Panc1 (cell line): ENCODE measurements at regions not wholly inside any gene's neighbourhood (a gene's known extent, or its start where the extent isn't known, plus 50 kb on each side); places are given as distances from the start of the nearest gene placed in this dataset.

Experiments
- ATAC-seq: fragments of 200-7000 bp; cut with Tn5 transposase; 2 replicates; pipeline ENCODE4 v1.9.1; 2020; ENCODE audit warnings: mild to moderate bottlenecking, moderate library complexity
- BruUV-seq: library from RNA; stranded (reverse); fragments of 400-500 nt; replicated peaks from 2 replicates; lab custom pipeline; 2021; lab: Mats Ljungman, UMichigan
- CTCF ChIA-PET: fragments of 300-600 bp; sonication (Branson Sonifier 250); formaldehyde crosslinking; loops from one replicate; lab custom pipeline; 2022; ENCODE audit warnings: antibody characterized with exemption; lab: Charles Lee
- POLR2A ChIA-PET: fragments of 300-600 bp; sonication (Branson Sonifier 250); formaldehyde crosslinking; loops from one replicate; lab custom pipeline; 2022; ENCODE audit warnings: antibody characterized with exemption; lab: Charles Lee
- DNase-seq: peaks from one replicate; pipeline ENCODE4 v3.0.0-alpha.2; 2010; ENCODE audit warnings: low read depth, low spot score
- H3K27ac ChIP-seq: 2 replicates; pipeline ENCODE4 v1.5.1; 2011; ENCODE audit warnings: mild to moderate bottlenecking, low read length, inconsistent platforms
- H3K27me3 ChIP-seq: fragments of 200-500 bp; sonication (Bioruptor generic); 2 replicates; pipeline ENCODE4 v1.6.0; 2014; ENCODE audit warnings: low read length, inconsistent platforms; ENCODE audit not compliant: control insufficient read depth, insufficient read depth
- H3K36me3 ChIP-seq: fragments of 200-500 bp; sonication (Bioruptor generic); 2 replicates; pipeline ENCODE4 v1.5.1; 2014; ENCODE audit warnings: inconsistent platforms, mild to moderate bottlenecking, low read length, moderate library complexity; ENCODE audit not compliant: control insufficient read depth, insufficient read depth
- H3K4me1 ChIP-seq: 2 replicates; pipeline ENCODE4 v1.5.1; 2011; ENCODE audit warnings: inconsistent platforms, mild to moderate bottlenecking, low read length, moderate library complexity; ENCODE audit not compliant: control insufficient read depth, insufficient read depth
- H3K4me3 ChIP-seq, 2 experiments: 2 replicates each; pipeline ENCODE4 v1.5.1; 2011 to 2012; ENCODE audit warnings: low read depth in 2 of 2, low read length in 2 of 2, mild to moderate bottlenecking in 2 of 2, inconsistent platforms in 1 of 2, moderate library complexity in 1 of 2
- H3K9me3 ChIP-seq: fragments of 200-500 bp; sonication (Bioruptor generic); 2 replicates; pipeline ENCODE4 v1.5.1; 2014; ENCODE audit warnings: low read depth, mild to moderate bottlenecking, inconsistent platforms, low read length, moderate library complexity; ENCODE audit not compliant: control insufficient read depth, insufficient read depth
- CTCF ChIP-seq: fragments of 450-650 bp; IDR thresholded peaks from 2 replicates; pipeline ENCODE4 v1.5.1; 2017; ENCODE audit warnings: mild to moderate bottlenecking
- POLR2AphosphoS5 ChIP-seq: IDR thresholded peaks from 2 replicates; pipeline ENCODE4 v1.6.1; 2012; ENCODE audit warnings: mild to moderate bottlenecking, low read depth, low read length, moderate library complexity
- REST ChIP-seq, 2 experiments: IDR thresholded peaks; 2 replicates each; pipeline ENCODE4 v1.6.1; 2011 to 2012; ENCODE audit warnings: low read depth in 2 of 2, control low read depth in 1 of 2, low read length in 1 of 2, mild to moderate bottlenecking in 1 of 2, moderate library complexity in 1 of 2; ENCODE audit not compliant: insufficient read depth in 1 of 2
- SIN3A ChIP-seq: IDR thresholded peaks from 2 replicates; pipeline ENCODE4 v1.6.1; 2012; ENCODE audit warnings: low read depth, mild to moderate bottlenecking, low read length, moderate library complexity, borderline replicate concordance; ENCODE audit not compliant: insufficient read depth
- TCF7L2 ChIP-seq: IDR thresholded peaks from 2 replicates; pipeline ENCODE4 v1.6.1; 2011; ENCODE audit warnings: mild to moderate bottlenecking, low read depth, low read length, inconsistent platforms
- in situ Hi-C: cut with HindIII; loops from 2 replicates; pipeline ENCODE4 v1.10.0; 2016; ENCODE audit warnings: low sequenced_read_pairs, low pct_unique_long_range_greater_than_20kb
- intact Hi-C: fragments of 100-400 bp; cut with micrococcal nuclease; formaldehyde crosslinking; loops from one replicate; pipeline ENCODE4 v1.10.0; 2022; ENCODE audit not compliant: unreplicated experiment

- no peak overlapping the region for H3K4me3 ChIP-seq
- in situ Hi-C loops (no loop called here), intact Hi-C loops (no loop called here)
- no peak for DNase-seq
- ChIA-PET CTCF (no interaction called here), POLR2A (no interaction called here)
- no TSS peak for BruUV-seq
- H3K27ac ChIP-seq: no peak overlapping the region
- H3K36me3 ChIP-seq: no peaks in the 10 kb centered on the region
- TF ChIP-seq CTCF: peak; percentile 39
- TF ChIP-seq SIN3A: no peak
- no peaks in the 10 kb centered on the region for H3K9me3 ChIP-seq
- H3K27me3 ChIP-seq: no peaks in the 10 kb centered on the region
- no peaks in the 10 kb centered on the region for H3K4me1 ChIP-seq
- no peak for ATAC-seq
Measured at GRCh38 chr7:9600974-9601373, 1167.6 kb downstream of the NXPH1 start.

- in situ Hi-C loops (no loop called here), intact Hi-C loops (no loop called here)
- H3K36me3 ChIP-seq: no peaks in the 10 kb centered on the region
- ChIA-PET POLR2A (no interaction called here), CTCF (no interaction called here)
- no peaks in the 10 kb centered on the region for H3K27me3 ChIP-seq
- no peaks in the 10 kb centered on the region for H3K9me3 ChIP-seq
- ATAC-seq: no peak
- no peak for DNase-seq
- H3K4me1 ChIP-seq: no peaks in the 10 kb centered on the region
- BruUV-seq: no TSS peak
- no peak overlapping the region for H3K27ac ChIP-seq
- H3K4me3 ChIP-seq: no peak overlapping the region
- TF ChIP-seq TCF7L2 (no peak), POLR2AphosphoS5 (no peak), CTCF (no peak), SIN3A (no peak), REST (IDR thresholded peaks at IDR 0.05; ENCODE audit: insufficient read depth in 1 of 2, low read depth in 2 of 2, low read length in 1 of 2) (no peak)
Measured at GRCh38 chr7:9603291-9603690, 1169.9 kb downstream of the NXPH1 start.
